Stimulated activated naive CD4-positive, alpha-beta T cell (primary cell): ENCODE measurements at regions not wholly inside any gene's neighbourhood (a gene's known extent, or its start where the extent isn't known, plus 50 kb on each side); places are given as distances from the start of the nearest gene placed in this dataset.

Experiments
- DNase-seq, 6 experiments: peaks; one replicate each; lab custom pipeline; 2025; lab: John Stamatoyannopoulos, UW

DNA sequence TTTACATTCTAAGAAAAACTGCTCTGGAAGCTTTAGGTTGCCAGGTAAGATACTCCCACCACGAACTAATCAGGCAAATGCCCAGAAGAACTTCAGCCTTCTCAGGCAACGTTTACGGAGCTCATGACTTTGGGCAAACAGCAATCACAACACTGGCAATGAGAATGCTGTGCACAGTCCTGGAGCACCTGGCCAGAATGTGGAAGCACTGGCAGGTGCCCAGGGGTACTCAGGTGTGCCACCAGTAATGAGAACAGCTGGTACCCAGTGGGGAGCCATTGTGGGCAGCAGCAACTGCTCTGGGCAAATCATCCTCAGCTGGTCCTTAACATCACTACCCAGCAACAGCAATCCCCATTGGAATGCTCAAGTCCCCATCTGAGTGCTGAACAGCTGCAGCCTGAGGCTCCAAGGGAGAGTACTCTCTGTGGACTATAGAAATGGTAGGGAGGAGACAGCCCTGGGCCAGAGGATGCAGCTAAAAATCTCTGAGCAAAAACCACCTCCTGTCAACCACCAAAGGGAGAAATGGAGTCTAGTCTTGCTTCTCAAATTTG lies 210.0 kb downstream of the FOXO1 start:
- DNase-seq: no peak

DNA sequence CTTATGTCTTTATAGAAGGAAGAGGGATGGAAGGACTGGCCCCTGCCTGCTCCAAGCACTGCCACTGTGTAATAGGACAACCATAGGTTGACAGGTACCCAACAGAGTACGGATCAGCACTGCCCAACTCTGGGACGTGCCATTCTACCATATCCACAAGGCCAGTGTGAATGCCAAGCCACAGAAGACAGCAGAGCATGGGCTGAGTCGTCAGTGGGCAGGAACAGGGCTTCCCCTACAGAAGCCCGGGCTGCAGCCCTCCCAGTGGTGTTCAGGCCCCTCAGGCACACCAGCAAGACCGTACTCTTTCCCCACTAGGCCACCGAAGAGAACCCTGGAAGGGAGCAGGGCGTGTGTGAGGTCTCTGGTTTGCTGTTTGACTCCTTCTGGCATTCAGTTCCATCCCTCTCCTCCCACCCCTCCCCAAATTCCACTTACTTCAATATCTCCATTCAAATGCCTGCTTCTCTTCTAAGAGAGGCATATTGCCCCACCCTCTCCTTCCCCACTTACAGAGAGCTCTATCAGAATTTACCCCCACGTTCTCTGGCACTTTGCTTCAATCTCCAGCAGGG lies 209.4 kb downstream of the FOXO1 start:
- no peak for DNase-seq

DNA sequence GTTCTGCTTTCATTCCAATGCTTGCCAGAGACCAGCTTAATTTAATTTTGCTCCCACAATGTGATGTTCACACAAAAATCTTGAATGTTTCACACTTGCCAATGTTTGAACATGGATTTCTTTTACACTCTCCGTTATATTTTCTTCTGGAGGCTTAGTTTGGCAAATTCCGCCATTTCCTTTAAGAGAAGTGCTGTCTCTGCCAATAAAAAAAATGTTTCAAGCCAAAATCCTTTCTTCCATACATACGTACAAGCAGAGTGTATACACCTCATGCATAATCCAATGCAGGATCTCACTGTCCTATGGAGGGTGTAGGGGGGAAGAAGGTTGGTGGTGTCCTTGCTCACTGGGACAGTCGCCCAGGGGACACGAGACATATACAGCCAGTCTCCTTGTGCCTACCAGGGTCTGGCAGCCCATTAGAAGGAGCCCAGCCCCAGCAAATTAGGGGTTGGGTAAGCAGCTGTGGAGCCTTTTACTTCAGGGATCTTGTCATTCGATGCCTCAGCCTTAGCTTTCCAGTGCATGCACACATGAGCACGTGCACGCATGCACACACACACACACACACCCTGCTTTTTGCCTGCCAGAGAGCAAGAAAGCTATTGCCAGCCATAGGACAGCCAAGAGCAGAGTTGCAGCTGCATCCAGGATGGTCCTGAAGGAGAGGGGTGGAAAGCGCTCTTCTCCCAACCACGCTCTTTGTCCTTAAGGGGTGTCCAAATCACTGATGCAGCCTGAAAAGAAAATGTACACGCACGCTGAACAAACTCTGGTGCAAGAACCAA lies 208.3 kb downstream of the FOXO1 start:
- DNase-seq: no peak

- DNase-seq: no peak
Measured at GRCh38 chr13:40458720-40458990, 207.8 kb downstream of the FOXO1 start.

DNA sequence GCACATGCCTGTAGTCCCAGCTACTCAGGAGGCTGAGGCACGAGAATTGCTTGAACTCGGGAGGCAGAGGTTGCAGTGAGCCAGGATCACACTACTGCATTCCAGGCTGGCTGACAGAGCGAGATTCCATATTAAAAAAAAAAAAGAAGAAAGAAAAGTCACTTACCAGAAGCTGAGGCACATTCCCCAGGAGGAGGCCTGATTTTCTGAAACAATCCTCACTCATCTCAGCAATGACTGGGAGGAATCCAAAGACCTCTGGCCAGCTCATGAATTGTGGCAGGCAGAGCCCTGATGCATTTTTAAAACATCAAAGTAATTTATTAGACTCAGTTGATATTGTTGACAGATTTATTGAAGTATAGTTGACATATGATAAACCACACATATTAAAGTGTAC lies 206.3 kb downstream of the FOXO1 start:
- DNase-seq: no peak

- no peak for DNase-seq
Measured at GRCh38 chr13:40464337-40465014, 202.0 kb downstream of the FOXO1 start.

DNA sequence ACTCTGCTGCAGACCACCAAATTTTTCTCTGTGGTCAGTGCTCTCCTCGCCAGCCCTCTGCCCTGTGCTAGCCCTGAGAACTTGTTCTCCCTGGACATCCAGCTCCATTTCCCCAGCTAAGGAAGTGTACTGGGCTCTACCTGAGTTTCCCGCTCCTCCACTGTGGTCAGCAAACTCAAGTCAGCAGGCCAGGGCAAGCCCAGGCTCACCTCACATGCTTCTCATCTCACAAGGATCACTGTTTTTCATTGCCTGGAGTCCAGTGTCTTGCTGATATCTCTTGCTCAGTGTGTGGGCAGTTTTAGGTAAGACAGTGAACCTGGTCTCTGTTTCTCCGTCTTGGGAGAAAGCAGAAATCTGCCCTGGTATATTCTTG lies 201.4 kb downstream of the FOXO1 start:
- DNase-seq: no peak

DNA sequence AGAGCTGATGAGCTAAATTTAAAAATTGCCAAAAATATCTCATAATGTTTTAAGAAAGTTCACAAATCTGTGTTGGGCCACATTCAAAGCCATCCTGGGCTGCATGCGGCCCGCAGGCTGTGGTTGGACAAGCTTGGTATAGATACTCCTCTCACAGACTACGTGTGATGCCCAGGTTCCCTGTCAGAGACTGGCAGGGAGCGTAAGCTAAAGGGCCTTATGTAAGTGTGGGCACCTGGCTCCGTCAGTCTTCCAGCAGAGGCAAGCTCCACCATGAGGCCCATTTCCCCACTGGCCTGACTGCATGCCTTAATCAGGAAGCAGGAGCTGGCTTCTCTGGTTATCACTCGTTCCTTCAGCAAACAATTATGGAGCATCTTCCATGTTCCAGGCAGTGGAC lies 200.2 kb downstream of the FOXO1 start:
- no peak for DNase-seq

- no peak for DNase-seq
Measured at GRCh38 chr13:40468227-40468838, 198.1 kb downstream of the FOXO1 start.

- DNase-seq: no peak
Measured at GRCh38 chr13:40469581-40470310, 196.7 kb downstream of the FOXO1 start.

- no peak for DNase-seq
Measured at GRCh38 chr13:40470660-40471059, 195.8 kb downstream of the FOXO1 start.

GRCh38 chr13:40471076-40471475 lies 195.4 kb downstream of the FOXO1 start:
- DNase-seq: no peak

GRCh38 chr13:40471911-40472310 lies 194.5 kb downstream of the FOXO1 start:
- no peak for DNase-seq

- no peak for DNase-seq
Measured at GRCh38 chr13:40472427-40473220, 193.8 kb downstream of the FOXO1 start.

DNA sequence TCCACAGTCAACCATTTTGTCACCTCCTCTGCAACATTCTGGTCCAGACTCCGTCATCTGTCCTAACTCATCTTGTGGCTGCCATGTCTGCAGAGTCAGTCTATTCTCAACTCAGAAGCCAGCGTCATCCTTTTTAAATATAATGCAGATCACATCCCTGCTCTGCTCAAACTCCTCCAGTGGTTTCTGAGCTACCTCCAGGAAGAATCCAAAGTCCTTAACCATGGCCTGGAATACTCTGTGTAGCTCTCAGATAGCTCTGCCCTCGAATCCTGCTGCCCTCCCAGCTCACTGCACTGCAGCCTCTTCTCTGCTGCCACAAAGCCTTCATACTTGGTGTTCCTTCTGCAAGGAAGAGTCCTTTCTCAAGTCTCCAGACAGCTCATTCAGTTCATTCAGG lies 190.8 kb downstream of the FOXO1 start:
- no peak for DNase-seq

GRCh38 chr13:40476175-40476958 lies 190.1 kb downstream of the FOXO1 start:
- DNase-seq: no peak

- no peak for DNase-seq
Measured at GRCh38 chr13:40477623-40478608, 188.5 kb downstream of the FOXO1 start.

- no peak for DNase-seq
Measured at GRCh38 chr13:40478775-40479174, 187.7 kb downstream of the FOXO1 start.

DNA sequence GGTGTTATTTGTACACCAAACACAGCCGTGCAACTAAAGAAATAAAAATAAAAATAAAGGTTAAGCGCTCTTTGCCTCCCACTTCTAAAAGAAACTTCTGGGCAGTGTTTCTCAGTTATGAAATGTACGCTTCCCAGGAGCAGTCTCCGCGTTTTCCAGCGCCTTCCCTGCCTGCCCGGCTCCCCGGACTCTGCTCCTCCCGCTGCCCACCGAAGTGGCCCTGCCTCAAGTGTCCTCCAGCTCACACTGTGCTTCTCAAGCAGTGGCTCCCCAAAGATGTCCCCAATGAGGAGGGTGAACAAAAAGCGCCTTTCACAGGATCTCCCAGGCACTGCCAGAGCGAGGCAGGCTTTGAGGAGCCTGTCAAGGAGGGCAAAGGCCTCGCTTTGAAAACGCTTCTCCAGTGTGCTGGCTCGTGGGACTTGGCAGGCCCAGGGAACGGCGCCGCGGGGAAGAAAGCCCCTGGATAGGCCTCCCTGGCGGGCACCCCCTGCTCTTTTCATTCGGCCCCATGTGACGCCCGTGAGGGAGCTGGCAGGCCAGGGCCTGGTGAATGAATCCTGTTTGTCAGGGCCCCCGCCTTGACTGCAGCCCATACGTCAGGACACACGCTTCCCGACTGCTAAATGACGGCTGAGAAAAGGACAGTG lies 187.1 kb downstream of the FOXO1 start:
- no peak for DNase-seq
